ENCODE measurements at regions not wholly inside any gene's neighbourhood (a gene's known extent, or its start where the extent isn't known, plus 50 kb on each side); places are given as distances from the start of the nearest gene placed in this dataset.

DNA sequence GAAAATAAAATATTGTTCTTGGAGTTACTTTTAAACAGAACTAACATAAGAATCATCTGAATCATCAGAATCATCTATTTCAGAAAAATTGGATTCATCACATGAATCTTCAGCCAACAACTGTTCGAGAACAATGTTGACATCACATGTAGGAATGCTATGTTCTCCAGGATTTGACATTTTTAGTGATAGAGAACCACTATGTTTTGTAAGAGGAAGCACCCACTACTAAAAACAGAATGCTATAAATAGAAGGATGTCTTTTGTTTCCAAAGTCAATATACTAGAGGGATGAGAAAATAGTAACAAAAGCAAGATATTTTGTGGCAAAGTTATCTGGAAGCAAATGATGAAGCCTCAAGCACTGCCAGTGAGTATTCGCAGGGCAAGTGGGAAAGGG lies 263.4 kb upstream of the DDI1 start:
- TF ChIP-seq CTCF (IDR thresholded peaks at IDR 0.05; ENCODE audit: extremely low read depth in 1 of 2, insufficient read depth in 1 of 2, low read depth in 1 of 2, low read length in 2 of 2) (no peak), EZH2 (IDR thresholded peaks at IDR 0.05; ENCODE audit: borderline replicate concordance, low read depth, low read length, severe bottlenecking) (no peak), FOS (IDR thresholded peaks at IDR 0.05; ENCODE audit: borderline replicate concordance, insufficient read depth, low read length) (no peak), POLR2AphosphoS5 (IDR thresholded peaks at IDR 0.05; ENCODE audit: insufficient read depth, low read depth, low read length) (no peak), MAX (IDR thresholded peaks at IDR 0.05; ENCODE audit: insufficient read depth, insufficient read length) (no peak), POLR2A (IDR thresholded peaks at IDR 0.05; ENCODE audit: low read depth, low read length) (no peak)
